Posterior cingulate gyrus (tissue), 11 donors: ENCODE measurements at regions not wholly inside any gene's neighbourhood (a gene's known extent, or its start where the extent isn't known, plus 50 kb on each side); places are given as distances from the start of the nearest gene placed in this dataset.
"Not testable (repeated sequence)": the region's sequence is repeated elsewhere in the genome, so short reads cannot be mapped to it uniquely, and the experiment has no call there.

Experiments
- DNase-seq, 10 donors: peaks; one replicate each; pipeline versions ENCODE4 v3.0.0 to v3.0.0-alpha.2; 2020 to 2021; ENCODE audit warnings: mixed read lengths in 3 of 10
- intact Hi-C: fragments of 100-400 bp; cut with DNase I; formaldehyde crosslinking; loops from one replicate; pipeline ENCODE4 v1.15.1; 2023

GRCh38 chr3:178119608-178120295 lies 416.5 kb upstream of the KCNMB2 start:
- DNase-seq, intact Hi-C loops: not testable (repeated sequence)

- intact Hi-C loops = no loop called here
- no peak for DNase-seq
Measured at GRCh38 chr3:178120367-178120766, 415.9 kb upstream of the KCNMB2 start.

DNA sequence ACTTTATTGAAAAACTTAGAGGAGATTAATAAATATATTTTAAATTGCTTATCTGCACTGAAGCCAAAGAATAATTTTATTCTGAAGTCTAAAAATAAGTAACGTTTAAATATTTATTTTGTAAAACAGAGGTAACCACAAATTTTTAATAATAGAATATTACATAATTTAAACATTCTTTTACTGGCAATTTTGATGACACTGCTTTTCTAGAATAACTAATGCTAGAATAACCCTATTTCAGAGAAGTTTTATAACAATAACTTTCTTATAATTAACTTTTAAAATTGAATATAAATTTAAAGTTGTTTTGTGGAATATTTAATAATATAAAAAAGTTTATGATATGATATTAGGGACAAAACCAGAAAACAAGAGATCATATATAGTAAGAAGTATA lies 409.6 kb upstream of the KCNMB2 start:
- DNase-seq = no peak
- intact Hi-C loops = no loop called here

GRCh38 chr3:178127221-178127620 lies 409.0 kb upstream of the KCNMB2 start:
- intact Hi-C loops = no loop called here
- DNase-seq = peak in 1 of 10 donors; percentile 56

DNA sequence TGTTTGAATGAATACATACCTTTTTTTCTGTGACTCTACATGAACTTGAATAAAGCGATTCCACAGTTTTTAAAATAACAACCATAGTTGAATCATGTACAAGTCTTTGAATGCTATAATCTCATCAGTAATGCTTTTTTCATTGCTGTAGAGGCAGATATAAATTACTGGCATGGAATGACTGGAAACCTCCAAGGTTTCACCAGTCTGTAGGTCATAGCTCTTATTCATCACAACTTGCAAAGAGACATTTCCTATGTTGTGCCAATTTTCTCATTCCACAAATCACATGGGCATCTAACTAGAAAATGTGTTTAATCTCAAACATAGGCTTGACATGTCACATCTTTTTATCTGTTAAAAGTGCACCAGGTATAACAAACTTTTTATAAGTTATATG lies 407.1 kb upstream of the KCNMB2 start:
- no peak for DNase-seq
- intact Hi-C loops = no loop called here

DNA sequence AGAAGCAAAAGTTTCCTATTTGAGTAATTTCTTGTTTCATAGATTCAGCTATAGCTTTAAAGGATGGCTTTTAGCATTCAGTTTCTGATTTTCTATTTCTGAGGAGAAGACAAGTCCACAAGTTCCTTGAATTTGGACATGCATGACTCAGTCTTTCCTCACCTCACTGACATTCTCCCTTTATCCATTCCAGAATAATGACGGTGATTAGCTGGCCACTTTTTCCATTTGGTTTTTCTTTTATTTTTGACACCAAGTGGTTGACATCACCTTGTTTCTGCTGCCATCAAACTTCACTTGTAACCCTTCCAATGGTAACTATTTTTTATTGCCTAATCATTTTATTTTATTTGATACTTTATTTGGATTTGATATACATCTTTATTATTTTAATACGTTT lies 404.4 kb upstream of the KCNMB2 start:
- intact Hi-C loops = no loop called here
- no peak for DNase-seq

DNA sequence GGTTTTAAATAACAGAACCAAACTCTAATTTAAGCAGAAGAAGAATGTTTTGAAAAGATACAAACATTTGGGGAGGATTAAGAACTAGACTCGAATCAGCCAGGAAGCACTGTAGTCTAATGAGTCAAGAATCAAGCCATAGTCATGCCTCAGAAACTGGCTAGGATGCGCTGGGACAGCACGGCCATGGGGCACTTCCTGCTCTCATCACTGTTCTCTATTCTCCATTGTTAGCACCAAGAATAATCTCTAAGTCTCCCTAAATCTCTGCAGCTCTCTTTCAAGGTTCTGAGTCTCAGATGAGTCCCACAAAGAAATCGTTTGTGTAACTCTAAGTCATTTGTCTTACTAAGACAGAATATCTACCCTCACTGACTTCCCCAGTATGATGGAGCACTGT lies 399.0 kb upstream of the KCNMB2 start:
- no peak for DNase-seq
- intact Hi-C loops = no loop called here

GRCh38 chr3:178137831-178138230 lies 398.4 kb upstream of the KCNMB2 start:
- intact Hi-C loops = no loop called here

GRCh38 chr3:178139116-178139515 lies 397.1 kb upstream of the KCNMB2 start:
- intact Hi-C loops = no loop called here
- no peak for DNase-seq

More at GRCh38 chr3:178137831-178138230, 398.4 kb upstream of the KCNMB2 start:
- no peak for DNase-seq

- intact Hi-C loops = no loop called here
- DNase-seq = no peak
Measured at GRCh38 chr3:178140531-178141304, 395.5 kb upstream of the KCNMB2 start.

GRCh38 chr3:178141305-178141684 lies 394.9 kb upstream of the KCNMB2 start:
- not testable (repeated sequence) for DNase-seq

GRCh38 chr3:178146406-178146831 lies 389.8 kb upstream of the KCNMB2 start:
- intact Hi-C loops = no loop called here
- DNase-seq = no peak

More at GRCh38 chr3:178141305-178141684, 394.9 kb upstream of the KCNMB2 start:
- intact Hi-C loops = not testable (repeated sequence)

DNA sequence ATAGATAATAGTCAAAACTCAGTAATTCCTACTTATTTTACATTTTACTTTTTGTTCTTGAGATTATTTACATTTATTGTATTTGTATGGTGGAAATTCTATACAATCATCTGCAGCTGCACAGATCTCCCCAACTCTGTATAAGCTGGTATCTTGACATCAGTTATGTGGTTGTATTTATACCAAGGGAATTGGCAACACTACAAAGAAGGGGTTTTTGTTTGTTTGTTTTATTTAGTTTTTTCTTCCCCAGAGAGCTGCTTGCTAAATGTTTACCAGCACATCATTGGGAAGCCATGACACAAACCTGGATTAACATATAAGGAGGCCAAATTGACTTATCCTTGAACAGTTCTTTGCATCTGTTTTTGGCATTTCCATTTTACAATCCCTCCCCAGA lies 389.2 kb upstream of the KCNMB2 start:
- intact Hi-C loops = no loop called here
- DNase-seq = no peak

DNA sequence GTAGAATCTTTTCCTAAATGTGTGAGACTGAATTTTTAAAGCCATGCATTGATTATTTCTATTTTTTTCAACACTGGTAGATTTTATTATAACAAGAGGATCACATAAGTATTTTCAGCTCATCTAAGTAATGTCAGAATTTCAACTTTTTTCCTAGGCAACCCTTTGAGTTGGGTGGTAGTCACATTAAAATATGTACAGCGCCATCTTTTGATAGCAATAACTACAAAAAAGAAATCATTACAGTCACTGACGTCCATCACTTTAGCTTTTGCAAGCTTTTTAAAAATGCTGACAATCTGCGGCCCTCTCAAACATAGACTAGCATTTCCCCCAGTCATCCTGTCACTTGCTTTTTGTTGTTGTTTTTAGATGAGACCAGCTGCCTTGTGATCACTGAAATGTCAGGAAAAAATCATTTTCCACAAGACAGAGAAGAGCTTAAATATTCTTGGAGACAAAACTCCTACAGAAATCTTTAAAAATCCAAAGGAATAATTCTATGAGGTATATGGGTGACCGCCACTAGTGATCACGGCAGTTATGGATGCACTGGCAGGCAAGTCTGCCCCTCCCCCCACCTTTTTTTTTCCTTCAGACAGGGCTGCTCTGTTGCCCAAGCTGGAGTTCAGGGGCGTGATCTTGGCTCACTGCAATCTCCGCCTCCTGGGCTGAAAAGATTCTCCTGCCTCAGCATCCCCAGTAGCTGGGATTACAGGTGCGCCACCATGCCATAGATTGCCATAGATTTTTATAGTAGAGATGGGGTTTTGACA lies 384.0 kb upstream of the KCNMB2 start:
- DNase-seq = peak in 2 of 10 donors; percentile 11 to 16
- intact Hi-C loops = no loop called here

DNA sequence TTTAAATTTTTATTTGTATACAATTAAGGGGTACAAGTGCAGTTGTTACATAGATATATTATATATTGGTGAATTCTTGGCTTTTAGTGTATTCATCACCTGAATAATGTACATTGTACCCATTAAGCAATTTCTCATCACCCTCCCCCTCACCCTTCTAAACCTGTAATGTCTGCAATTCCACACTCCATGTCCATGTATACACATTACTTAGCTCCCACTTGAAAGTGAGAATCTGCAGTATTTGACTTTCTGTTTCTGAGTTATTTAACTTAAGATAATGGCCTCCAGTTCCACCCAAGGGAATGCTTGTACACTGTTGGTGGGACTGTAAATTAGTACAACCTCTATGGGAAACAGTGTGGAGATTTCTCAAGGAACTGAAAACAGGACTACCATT lies 383.2 kb upstream of the KCNMB2 start:
- no peak for DNase-seq
- intact Hi-C loops = no loop called here

DNA sequence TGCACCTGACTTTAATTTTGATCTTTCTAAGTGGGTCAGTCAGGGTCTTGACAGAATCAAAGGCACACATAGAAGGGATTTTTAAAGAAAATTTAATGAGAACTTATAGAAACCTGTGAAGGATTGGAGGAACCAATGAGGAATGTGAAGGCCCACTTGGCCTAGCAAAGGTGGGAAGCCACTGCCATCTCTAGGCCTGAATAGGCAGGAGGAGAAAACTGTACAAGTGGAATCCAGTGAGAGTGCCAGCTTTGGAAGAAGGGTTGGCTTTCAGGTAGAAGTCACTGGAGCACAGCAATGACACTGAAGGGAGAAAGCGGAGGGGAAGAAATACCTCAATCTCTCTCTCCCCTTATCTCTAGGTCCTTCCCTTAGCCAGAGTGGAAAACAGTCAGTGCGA lies 380.7 kb upstream of the KCNMB2 start:
- intact Hi-C loops = no loop called here
- DNase-seq = peak in 1 of 10 donors; percentile 8

GRCh38 chr3:178156301-178156700 lies 379.9 kb upstream of the KCNMB2 start:
- no peak for DNase-seq
- intact Hi-C loops = no loop called here

GRCh38 chr3:178159691-178160220 lies 376.5 kb upstream of the KCNMB2 start:
- intact Hi-C loops = no loop called here
- DNase-seq = no peak

GRCh38 chr3:178169421-178169820 lies 366.8 kb upstream of the KCNMB2 start:
- intact Hi-C loops = no loop called here
- no peak for DNase-seq

GRCh38 chr3:178170698-178171535 lies 365.3 kb upstream of the KCNMB2 start:
- intact Hi-C loops = no loop called here
- no peak for DNase-seq
